Upper lobe of left lung (tissue), 6 donors: ENCODE measurements at regions not wholly inside any gene's neighbourhood (a gene's known extent, or its start where the extent isn't known, plus 50 kb on each side); places are given as distances from the start of the nearest gene placed in this dataset.

ENCODE experiments used
- ATAC-seq, 2 donors: fragments of 200-7000 bp; cut with Tn5 transposase; one replicate each; pipeline ENCODE4 v1.9.1; 2022; ENCODE audit warnings: mild to moderate bottlenecking in 2 of 2, moderate library complexity in 2 of 2; ENCODE audit not compliant: low FRiP score in 2 of 2
- DNase-seq, 2 donors: peaks; one replicate each; pipeline ENCODE4 v3.0.0-alpha.2; 2019 to 2020
- H3K27ac ChIP-seq, 4 donors: fragments of 200-600 bp; sonication (generic); one replicate each; pipeline ENCODE4 v1.5.1; 2016 to 2019
- H3K27me3 ChIP-seq, 4 donors: fragments of 200-600 bp; sonication (generic); one replicate each; pipeline ENCODE4 v1.5.1; 2017 to 2019
- H3K36me3 ChIP-seq, 4 donors: fragments of 200-600 bp; sonication (generic); one replicate each; pipeline ENCODE4 v1.5.1; 2016 to 2019
- H3K4me1 ChIP-seq, 4 donors: fragments of 200-600 bp; sonication (generic); one replicate each; pipeline ENCODE4 v1.5.1; 2018 to 2019
- H3K4me3 ChIP-seq, 4 donors: fragments of 200-600 bp; sonication (generic); one replicate each; pipeline ENCODE4 v1.5.1; 2017 to 2019; ENCODE audit warnings: mild to moderate bottlenecking in 2 of 4, moderate library complexity in 1 of 4
- H3K9me3 ChIP-seq, 4 donors: fragments of 200-600 bp; sonication (generic); one replicate each; pipeline ENCODE4 v1.5.1; 2018 to 2019
- CTCF ChIP-seq, 6 experiments: fragments of 450-650 bp in 4 of 6; fragments of 200-600 bp in 2 of 6; sonication (generic) in 2 of 6; IDR thresholded peaks; one replicate each; pipeline ENCODE4 v1.5.1; 2016 to 2019; ENCODE audit warnings: antibody characterized with exemption in 6 of 6
- EP300 ChIP-seq, 4 donors: sonication (generic); formaldehyde crosslinking; IDR thresholded peaks; one replicate each; pipeline ENCODE4 v1.5.1; 2017; ENCODE audit warnings: antibody characterized with exemption in 4 of 4, control low read depth in 2 of 4
- POLR2A ChIP-seq, 4 donors: fragments of 450-650 bp; IDR thresholded peaks; one replicate each; pipeline ENCODE4 v1.5.1; 2016 to 2017; ENCODE audit warnings: antibody characterized with exemption in 4 of 4, mild to moderate bottlenecking in 2 of 4
- POLR2AphosphoS5 ChIP-seq, 2 donors: sonication (generic); formaldehyde crosslinking; IDR thresholded peaks; one replicate each; pipeline ENCODE4 v1.5.1; 2017; ENCODE audit warnings: antibody characterized with exemption in 2 of 2
- WGBS, 2 donors: methylation state at CpG; one replicate each; pipeline ENCODE4 v1.1.5; 2017 to 2018; 5-methylcytosine and 5-hydroxymethylcytosine counted together
- donor health status: DM: no; HTN: no; CAD: no; lungs with moderate emphysema.
- donor health status: DM: no; HTN: yes; CAD: no; lungs with severe emphysema.

- ATAC-seq: no peak
Measured at GRCh38 chr17:5815396-5815795, 231.1 kb upstream of the NLRP1 start.

GRCh38 chr17:5816491-5817070, 232.3 kb upstream of the NLRP1 start:
- DNase-seq (no peak), ATAC-seq (no peak)
- Histone ChIP-seq H3K9me3 (peaks cover 0 to 6% (median 2%) of the 10 kb centered on the region in 4 donors), H3K27me3 (no peaks in the 10 kb centered on the region), H3K4me1 (no peaks in the 10 kb centered on the region), H3K27ac (no peak overlapping the region), H3K36me3 (no peaks in the 10 kb centered on the region), H3K4me3 (no peak overlapping the region)
- WGBS, 2 donors: 54% methylated on average over 4 to 8 of the region's 8 CpGs
- no peak for TF ChIP-seq EP300 (IDR thresholded peaks at IDR 0.05)
- TF ChIP-seq POLR2AphosphoS5 (IDR thresholded peaks at IDR 0.05): no peak
- no peak for TF ChIP-seq POLR2A (IDR thresholded peaks at IDR 0.05)
- no peak for TF ChIP-seq CTCF (IDR thresholded peaks at IDR 0.05)

More at GRCh38 chr17:5815396-5815795, 231.1 kb upstream of the NLRP1 start:
- Histone ChIP-seq H3K4me3 (no peak overlapping the region), H3K27ac (no peak overlapping the region), H3K36me3 (no peaks in the 10 kb centered on the region), H3K4me1 (no peaks in the 10 kb centered on the region), H3K9me3 (peaks cover under 1 to 16% (median 11%) of the 10 kb centered on the region in 4 donors), H3K27me3 (no peaks in the 10 kb centered on the region)
- no peak for TF ChIP-seq EP300 (IDR thresholded peaks at IDR 0.05)
- no peak for TF ChIP-seq CTCF (IDR thresholded peaks at IDR 0.05)
- TF ChIP-seq POLR2A (IDR thresholded peaks at IDR 0.05): no peak
- no peak for TF ChIP-seq POLR2AphosphoS5 (IDR thresholded peaks at IDR 0.05)
- WGBS, 2 donors: 77 to 85% methylated on average over 3 to 5 of the region's 5 CpGs
- no peak for DNase-seq

- ATAC-seq: no peak
- no peaks in the 10 kb centered on the region for H3K9me3 ChIP-seq
- H3K27ac ChIP-seq: no peak overlapping the region
- DNase-seq: no peak
- WGBS, 2 donors: 88 to 91% methylated on average over 4 of the region's 4 CpGs
- no peak for TF ChIP-seq CTCF (IDR thresholded peaks at IDR 0.05)
- TF ChIP-seq EP300 (IDR thresholded peaks at IDR 0.05): no peak
- no peak for TF ChIP-seq POLR2AphosphoS5 (IDR thresholded peaks at IDR 0.05)
- TF ChIP-seq POLR2A (IDR thresholded peaks at IDR 0.05): no peak
- H3K4me3 ChIP-seq: no peak overlapping the region
- no peaks in the 10 kb centered on the region for H3K4me1 ChIP-seq
- H3K27me3 ChIP-seq: no peaks in the 10 kb centered on the region
- H3K36me3 ChIP-seq: no peaks in the 10 kb centered on the region
Measured at GRCh38 chr17:5817475-5818395, 233.4 kb upstream of the NLRP1 start.

GRCh38 chr17:5819396-5819795, 235.1 kb upstream of the NLRP1 start:
- Histone ChIP-seq H3K4me3 (no peak overlapping the region), H3K27ac (no peak overlapping the region), H3K9me3 (no peaks in the 10 kb centered on the region), H3K27me3 (no peaks in the 10 kb centered on the region), H3K36me3 (no peaks in the 10 kb centered on the region), H3K4me1 (no peaks in the 10 kb centered on the region)
- ATAC-seq: no peak
- DNase-seq: no peak
- WGBS, 2 donors: 83 to 87% methylated on average over 2 of the region's 2 CpGs
- no peak for TF ChIP-seq EP300 (IDR thresholded peaks at IDR 0.05)

GRCh38 chr17:5819921-5820685, 235.8 kb upstream of the NLRP1 start:
- H3K27me3 ChIP-seq: no peaks in the 10 kb centered on the region
- no peaks in the 10 kb centered on the region for H3K4me1 ChIP-seq
- no peak for ATAC-seq
- H3K36me3 ChIP-seq: no peaks in the 10 kb centered on the region
- peak in 1 of 2 donors; percentile 24 for DNase-seq
- no peaks in the 10 kb centered on the region for H3K9me3 ChIP-seq
- no peak overlapping the region for H3K4me3 ChIP-seq
- H3K27ac ChIP-seq: no peak overlapping the region
- TF ChIP-seq CTCF (IDR thresholded peaks at IDR 0.05): no peak
- TF ChIP-seq POLR2A (IDR thresholded peaks at IDR 0.05): no peak
- no peak for TF ChIP-seq POLR2AphosphoS5 (IDR thresholded peaks at IDR 0.05)
- TF ChIP-seq EP300 (IDR thresholded peaks at IDR 0.05): no peak
- WGBS, 2 donors: 84 to 89% methylated on average over 13 of the region's 13 CpGs
